Spleen (tissue), 7 donors: ENCODE measurements at regions not wholly inside any gene's neighbourhood (a gene's known extent, or its start where the extent isn't known, plus 50 kb on each side); places are given as distances from the start of the nearest gene placed in this dataset.

Experiments used
- CTCF ChIP-seq, 11 experiments: fragments of 200-600 bp in 7 of 11; fragments of 450-650 bp in 4 of 11; sonication (generic) in 4 of 11; IDR thresholded peaks in 8 of 11; conservative IDR thresholded peaks in 3 of 11; 1 replicate in 7 of 11; 2 replicates in 4 of 11; pipeline versions ENCODE4 v1.4.0 to v1.8.0; 2016 to 2021; ENCODE audit warnings: antibody characterized with exemption in 11 of 11, inconsistent platforms in 4 of 11, mild to moderate bottlenecking in 1 of 11
- POLR2A ChIP-seq, 3 donors: fragments of 450-650 bp; IDR thresholded peaks; one replicate each; pipeline ENCODE4 v1.5.1; 2017; ENCODE audit warnings: antibody characterized with exemption in 3 of 3, mild to moderate bottlenecking in 1 of 3
- donor health status: DM: no; HTN: no; CAD: no; lungs with moderate emphysema.
- donor health status: DM: no; HTN: no; CAD: no.
- donor health status: DM: no; HTN: no; CAD: no.

GRCh38 chr15:45868109-45868691, 233.4 kb downstream of the SQOR start:
- TF ChIP-seq CTCF (IDR thresholded peaks at IDR 0.05 in 8 of 11, conservative IDR thresholded peaks at IDR 0.05 in 3 of 11) = no peak
- TF ChIP-seq POLR2A (IDR thresholded peaks at IDR 0.05) = no peak
